DOHH2 (cell line): ENCODE measurements at regions not wholly inside any gene's neighbourhood (a gene's known extent, or its start where the extent isn't known, plus 50 kb on each side); places are given as distances from the start of the nearest gene placed in this dataset.

ENCODE experiments used
- EZH2phosphoT487 ChIP-seq: fragments of 200-600 bp; sonication (generic); IDR thresholded peaks from 2 replicates; pipeline ENCODE4 v1.6.1; 2017; ENCODE audit warnings: borderline replicate concordance, mild to moderate bottlenecking, antibody characterized with exemption, low read length, moderate library complexity, mixed read lengths
- TF ChIP-seq, protein P1 (sequence below): fragments of 200-600 bp; sonication (generic); IDR thresholded peaks from one replicate; pipeline ENCODE4 v1.5.1; 2014; ENCODE audit warnings: antibody characterized with exemption, mild to moderate bottlenecking, low read depth, low read length; ENCODE audit not compliant: poor library complexity, severe bottlenecking

DNA sequence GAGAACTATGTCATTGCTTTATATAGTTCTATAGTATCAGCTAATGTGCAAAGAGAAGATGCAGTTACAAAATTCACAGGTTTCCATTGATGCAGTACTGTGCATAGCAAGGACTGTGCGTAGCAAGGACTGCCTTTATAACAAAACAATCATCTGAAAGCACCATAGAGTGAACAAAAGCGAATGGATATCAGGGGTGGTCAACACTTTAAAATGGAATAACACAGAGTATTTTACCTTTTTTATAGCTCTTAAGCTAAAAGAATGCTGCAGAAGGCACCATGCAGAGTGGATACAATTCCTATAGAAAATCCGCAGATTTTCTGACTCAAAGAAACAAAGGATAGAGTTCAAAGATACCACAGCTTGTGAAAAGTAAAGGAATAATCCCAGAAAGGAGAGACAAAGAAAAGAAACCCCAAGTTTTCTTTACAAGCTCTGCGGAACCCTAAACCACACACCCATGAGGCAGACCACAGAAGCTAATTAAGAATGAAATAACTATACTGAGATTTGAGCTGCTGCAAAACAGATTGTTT lies 229.9 kb upstream of the DTNA start:
- TF ChIP-seq, protein P1, sequence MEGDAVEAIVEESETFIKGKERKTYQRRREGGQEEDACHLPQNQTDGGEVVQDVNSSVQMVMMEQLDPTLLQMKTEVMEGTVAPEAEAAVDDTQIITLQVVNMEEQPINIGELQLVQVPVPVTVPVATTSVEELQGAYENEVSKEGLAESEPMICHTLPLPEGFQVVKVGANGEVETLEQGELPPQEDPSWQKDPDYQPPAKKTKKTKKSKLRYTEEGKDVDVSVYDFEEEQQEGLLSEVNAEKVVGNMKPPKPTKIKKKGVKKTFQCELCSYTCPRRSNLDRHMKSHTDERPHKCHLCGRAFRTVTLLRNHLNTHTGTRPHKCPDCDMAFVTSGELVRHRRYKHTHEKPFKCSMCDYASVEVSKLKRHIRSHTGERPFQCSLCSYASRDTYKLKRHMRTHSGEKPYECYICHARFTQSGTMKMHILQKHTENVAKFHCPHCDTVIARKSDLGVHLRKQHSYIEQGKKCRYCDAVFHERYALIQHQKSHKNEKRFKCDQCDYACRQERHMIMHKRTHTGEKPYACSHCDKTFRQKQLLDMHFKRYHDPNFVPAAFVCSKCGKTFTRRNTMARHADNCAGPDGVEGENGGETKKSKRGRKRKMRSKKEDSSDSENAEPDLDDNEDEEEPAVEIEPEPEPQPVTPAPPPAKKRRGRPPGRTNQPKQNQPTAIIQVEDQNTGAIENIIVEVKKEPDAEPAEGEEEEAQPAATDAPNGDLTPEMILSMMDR = no peak
- TF ChIP-seq EZH2phosphoT487 = no peak
